ENCODE measurements at regions not wholly inside any gene's neighbourhood (a gene's known extent, or its start where the extent isn't known, plus 50 kb on each side); places are given as distances from the start of the nearest gene placed in this dataset.
"Not testable (repeated sequence)": the region's sequence is repeated elsewhere in the genome, so short reads cannot be mapped to it uniquely, and the experiment has no call there.

- no peak for DNase-seq
Measured at GRCh38 chr20:48400009-48400408, 427.8 kb downstream of the PREX1 start.

GRCh38 chr20:48398506-48399449 is 429.0 kb downstream of the PREX1 start:
- no peak for DNase-seq

GRCh38 chr20:48396981-48397861 is 430.6 kb downstream of the PREX1 start:
- not testable (repeated sequence) for DNase-seq

- DNase-seq, result no peak
Measured at GRCh38 chr20:48395816-48396546, 431.8 kb downstream of the PREX1 start.

- no peak for DNase-seq
Measured at GRCh38 chr20:48394415-48395081, 433.3 kb downstream of the PREX1 start.

GRCh38 chr20:48393737-48394314 is 434.0 kb downstream of the PREX1 start:
- DNase-seq, result no peak

GRCh38 chr20:48393311-48393685 is 434.5 kb downstream of the PREX1 start:
- DNase-seq, result no peak

- DNase-seq, result no peak
Measured at GRCh38 chr20:48392407-48393310, 435.1 kb downstream of the PREX1 start.

- DNase-seq, result no peak
Measured at GRCh38 chr20:48390981-48391380, 436.8 kb downstream of the PREX1 start.

GRCh38 chr20:48387675-48388074 is 440.1 kb downstream of the PREX1 start:
- no peak for DNase-seq

GRCh38 chr20:48385527-48385926 is 442.3 kb downstream of the PREX1 start:
- no peak for DNase-seq

- DNase-seq, result no peak
Measured at GRCh38 chr20:48385114-48385513, 442.7 kb downstream of the PREX1 start.

- DNase-seq, result no peak
Measured at GRCh38 chr20:48384147-48384818, 443.5 kb downstream of the PREX1 start.

GRCh38 chr20:48383252-48383651 is 444.5 kb downstream of the PREX1 start:
- DNase-seq, result no peak

- DNase-seq, result no peak
Measured at GRCh38 chr20:48382304-48382703, 445.5 kb downstream of the PREX1 start.

- DNase-seq, result no peak
Measured at GRCh38 chr20:48381353-48382120, 446.3 kb downstream of the PREX1 start.

- DNase-seq, result no peak
Measured at GRCh38 chr20:48380661-48381060, 447.1 kb downstream of the PREX1 start.

GRCh38 chr20:48378976-48379675 is 448.7 kb downstream of the PREX1 start:
- DNase-seq, result no peak

GRCh38 chr20:48377940-48378339 is 449.9 kb downstream of the PREX1 start:
- DNase-seq, result no peak

All from GDM1 (cell line).